Endothelial cell of umbilical vein (primary cell): ENCODE measurements at regions not wholly inside any gene's neighbourhood (a gene's known extent, or its start where the extent isn't known, plus 50 kb on each side); places are given as distances from the start of the nearest gene placed in this dataset.

Experiments used
- BruUV-seq: library from RNA; stranded (reverse); fragments of 400-500 nt; replicated peaks from 2 replicates; lab custom pipeline; 2021; lab: Mats Ljungman, UMichigan
- CTCF ChIA-PET: fragments of 300-600, 350-600 bp; sonication (Branson Sonifier 250); formaldehyde crosslinking; loops from one replicate; lab custom pipeline; 2021; ENCODE audit warnings: antibody characterized with exemption, inconsistent platforms; lab: Charles Lee
- POLR2A ChIA-PET: fragments of 300-600, 350-600 bp; sonication (Branson Sonifier 250); formaldehyde crosslinking; loops from one replicate; lab custom pipeline; 2021; ENCODE audit warnings: antibody characterized with exemption, inconsistent platforms; lab: Charles Lee
- DNase-seq: peaks from one replicate; pipeline ENCODE4 v3.0.0-alpha.2; 2011; ENCODE audit warnings: low read depth, low spot score
- FAIRE-seq: peaks from 2 replicates; lab custom pipeline; 2011; peaks lifted over from hg19 to GRCh38; lab: Jason Lieb, UNC
- H2AFZ ChIP-seq: 2 replicates; pipeline ENCODE4 v1.6.0; 2012; ENCODE audit warnings: low read depth, low read length, control low read depth, inconsistent platforms
- H3K27ac ChIP-seq: 2 replicates; pipeline ENCODE4 v1.5.1; 2011; ENCODE audit warnings: low read depth, mild to moderate bottlenecking, control low read depth, low read length, moderate library complexity; ENCODE audit not compliant: insufficient read depth
- H3K27me3 ChIP-seq, 2 experiments: 2 replicates each; pipeline versions ENCODE4 v1.6.0 to v1.6.1; 2011; ENCODE audit warnings: low read length in 2 of 2, mixed read lengths in 1 of 2; ENCODE audit not compliant: control insufficient read depth in 2 of 2, insufficient read depth in 2 of 2
- H3K36me3 ChIP-seq, 2 experiments: 2 replicates in 1 of 2; 3 replicates in 1 of 2; pipeline ENCODE4 v1.5.1; 2011; ENCODE audit warnings: low read length in 2 of 2, mild to moderate bottlenecking in 1 of 2, moderate library complexity in 1 of 2; ENCODE audit not compliant: control insufficient read depth in 2 of 2, insufficient read depth in 2 of 2; ENCODE audit errors: extremely low read depth in 1 of 2
- H3K4me1 ChIP-seq: 3 replicates; pipeline ENCODE4 v1.5.1; 2011; ENCODE audit warnings: mild to moderate bottlenecking, low read length; ENCODE audit not compliant: control insufficient read depth, insufficient read depth; ENCODE audit errors: extremely low read depth
- H3K4me2 ChIP-seq: 2 replicates; pipeline ENCODE4 v1.6.1; 2011; ENCODE audit warnings: low read length, control low read depth, mixed read lengths; ENCODE audit not compliant: insufficient read depth
- H3K4me3 ChIP-seq, 3 experiments: fragments of 200-600 bp in 1 of 3; sonication (generic), shearing (Covaris generic) in 1 of 3; replicated peaks in 1 of 3; 2 replicates each; pipeline ENCODE4 v1.5.1; 2011 to 2016; ENCODE audit warnings: control low read depth in 3 of 3, low read length in 3 of 3, mild to moderate bottlenecking in 2 of 3, inconsistent platforms in 1 of 3, low read depth in 1 of 3, moderate library complexity in 1 of 3; ENCODE audit not compliant: insufficient read depth in 1 of 3
- H3K79me2 ChIP-seq: 2 replicates; pipeline ENCODE4 v1.6.0; 2012; ENCODE audit warnings: low read length, inconsistent platforms; ENCODE audit not compliant: control insufficient read depth, insufficient read depth
- H3K9ac ChIP-seq: replicated peaks from 2 replicates; pipeline ENCODE3; 2011; ENCODE audit warnings: low read length, control low read depth; ENCODE audit not compliant: insufficient read depth; ENCODE audit errors: extremely low read depth
- H3K9me1 ChIP-seq: replicated peaks from 3 replicates; pipeline ENCODE4 v1.6.0; 2011; ENCODE audit warnings: mild to moderate bottlenecking, low read length; ENCODE audit not compliant: control insufficient read depth, insufficient read depth; ENCODE audit errors: extremely low read depth
- H3K9me3 ChIP-seq: replicated peaks from 2 replicates; pipeline ENCODE4 v1.5.1; 2012; ENCODE audit warnings: low read length, inconsistent platforms; ENCODE audit not compliant: control insufficient read depth, insufficient read depth
- H4K20me1 ChIP-seq: replicated peaks from 2 replicates; pipeline ENCODE3; 2011; ENCODE audit warnings: mild to moderate bottlenecking, low read length; ENCODE audit not compliant: control insufficient read depth, insufficient read depth; ENCODE audit errors: extremely low read depth
- CTCF ChIP-seq, 2 donors: IDR thresholded peaks; 1 replicate in 1 of 2; 2 replicates in 1 of 2; pipeline ENCODE4 v1.5.1; 2011; ENCODE audit warnings: low read length in 2 of 2, mild to moderate bottlenecking in 2 of 2, moderate library complexity in 2 of 2, control low read depth in 1 of 2, inconsistent platforms in 1 of 2, low read depth in 1 of 2; ENCODE audit not compliant: insufficient read depth in 1 of 2; ENCODE audit errors: extremely low read depth in 1 of 2
- EZH2 ChIP-seq: IDR thresholded peaks from 2 replicates; pipeline ENCODE4 v1.6.1; 2012; ENCODE audit warnings: borderline replicate concordance, low read depth, mild to moderate bottlenecking, moderate library complexity, low read length, inconsistent platforms; ENCODE audit not compliant: severe bottlenecking
- FOS ChIP-seq: IDR thresholded peaks from 2 replicates; pipeline ENCODE4 v1.6.1; 2011; ENCODE audit warnings: mild to moderate bottlenecking, low read length, moderate library complexity, borderline replicate concordance; ENCODE audit not compliant: insufficient read depth
- GATA2 ChIP-seq: IDR thresholded peaks from 2 replicates; pipeline ENCODE4 v1.7.0; 2011; ENCODE audit warnings: low read depth, mild to moderate bottlenecking, moderate library complexity, mixed read lengths, low read length; ENCODE audit not compliant: insufficient read length, insufficient read depth
- JUN ChIP-seq: IDR thresholded peaks from 2 replicates; pipeline ENCODE4 v1.6.1; 2011; ENCODE audit warnings: borderline replicate concordance, low read depth; ENCODE audit not compliant: insufficient read length, insufficient read depth
- MAX ChIP-seq: IDR thresholded peaks from 2 replicates; pipeline ENCODE4 v1.6.1; 2011; ENCODE audit not compliant: insufficient read depth, insufficient read length
- MYC ChIP-seq: IDR thresholded peaks from one replicate; pipeline ENCODE4 v1.6.1; 2011; ENCODE audit warnings: mild to moderate bottlenecking, low read depth, low read length
- POLR2A ChIP-seq: IDR thresholded peaks from 2 replicates; pipeline ENCODE4 v1.6.1; 2012; ENCODE audit warnings: low read depth, mild to moderate bottlenecking, control low read depth, low read length
- POLR2AphosphoS5 ChIP-seq: IDR thresholded peaks from 2 replicates; pipeline ENCODE4 v1.6.1; 2012; ENCODE audit warnings: low read depth, mild to moderate bottlenecking, control low read depth, low read length, moderate library complexity; ENCODE audit not compliant: insufficient read depth
- dilution Hi-C: fragments of 300-500 bp; cut with MboI; formaldehyde crosslinking; loops from one replicate; pipeline ENCODE4 v1.15.0; 2019; ENCODE audit warnings: low sequenced_read_pairs; ENCODE audit not compliant: extremely low pct_ligation_motif_present
- intact Hi-C: fragments of 100-400 bp; cut with micrococcal nuclease; formaldehyde crosslinking; loops from one replicate; pipeline ENCODE4 v1.10.0; 2022

- no peak overlapping the region for H3K4me3 ChIP-seq
- DNase-seq, result no peak
- dilution Hi-C loops (no loop called here), intact Hi-C loops (no loop called here)
- H3K9me3 ChIP-seq, result no peaks in the 10 kb centered on the region
- CTCF ChIA-PET, result no interaction called here
- BruUV-seq, result no TSS peak
- no peaks in the 10 kb centered on the region for H3K79me2 ChIP-seq
- POLR2A ChIA-PET, result no interaction called here
- TF ChIP-seq POLR2AphosphoS5, result no peak
- no peak for TF ChIP-seq GATA2
- TF ChIP-seq POLR2A, result no peak
- no peak for TF ChIP-seq EZH2
- H3K9me1 ChIP-seq, result no peaks in the 10 kb centered on the region
- FAIRE-seq, result no peak
- H4K20me1 ChIP-seq, result no peaks in the 10 kb centered on the region
- H2AFZ ChIP-seq, result no peak overlapping the region
- H3K36me3 ChIP-seq, result no peaks in the 10 kb centered on the region
- peaks cover 4% of the 10 kb centered on the region for H3K4me1 ChIP-seq
- H3K27me3 ChIP-seq, result no peaks in the 10 kb centered on the region
- H3K9ac ChIP-seq, result no peak overlapping the region
- no peak overlapping the region for H3K27ac ChIP-seq
- H3K4me2 ChIP-seq, result no peak overlapping the region
Observed at GRCh38 chr6:22421198-22421597, 124.4 kb upstream of the PRL start.

DNA sequence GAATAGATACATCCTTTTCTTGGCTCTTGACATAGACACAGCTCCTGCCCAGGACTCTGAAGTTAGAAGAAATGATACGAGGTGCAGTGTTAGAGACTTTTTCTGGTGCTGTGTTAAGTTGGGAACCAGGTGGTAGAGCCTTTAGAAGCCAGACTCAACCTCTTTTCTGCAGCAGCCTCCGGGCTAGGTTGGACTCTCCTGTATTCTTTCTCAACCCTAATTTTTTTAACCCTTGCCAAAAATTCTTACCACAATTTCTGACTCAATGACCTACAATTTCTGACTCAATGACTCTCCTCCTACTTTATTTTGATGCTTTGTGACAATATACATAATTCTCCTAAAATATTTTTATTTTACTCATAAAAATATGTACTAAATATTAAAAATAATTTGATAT lies 127.4 kb upstream of the PRL start:
- Histone ChIP-seq H3K4me1 (peaks cover 1% of the 10 kb centered on the region), H3K9ac (no peak overlapping the region), H3K27me3 (no peaks in the 10 kb centered on the region), H3K9me1 (no peaks in the 10 kb centered on the region), H3K79me2 (no peaks in the 10 kb centered on the region), H3K9me3 (no peaks in the 10 kb centered on the region), H3K27ac (no peak overlapping the region), H3K4me3 (no peak overlapping the region), H4K20me1 (no peaks in the 10 kb centered on the region), H3K36me3 (no peaks in the 10 kb centered on the region), H3K4me2 (no peak overlapping the region), H2AFZ (no peak overlapping the region)
- DNase-seq, result no peak
- FAIRE-seq, result no peak
- BruUV-seq, result no TSS peak
- TF ChIP-seq EZH2, result no peak
- TF ChIP-seq MAX, result no peak
- TF ChIP-seq POLR2A, result no peak
- no peak for TF ChIP-seq MYC
- TF ChIP-seq CTCF (IDR thresholded peaks at IDR 0.05; ENCODE audit: extremely low read depth in 1 of 2, insufficient read depth in 1 of 2, low read depth in 1 of 2, low read length in 2 of 2), result no peak
- TF ChIP-seq FOS, result no peak
- no peak for TF ChIP-seq POLR2AphosphoS5
- TF ChIP-seq GATA2, result no peak
- TF ChIP-seq JUN, result no peak
- CTCF ChIA-PET, result interaction anchor here (0.8 kb wide), 1 partner anchor 22 kb away, joined by 3 read pairs; no protein-coding TSS in a partner anchor
- intact Hi-C loops, result no loop called here
- dilution Hi-C loops, result no loop called here
- POLR2A ChIA-PET, result no interaction called here
